GM12865 (cell line): ENCODE measurements at regions not wholly inside any gene's neighbourhood (a gene's known extent, or its start where the extent isn't known, plus 50 kb on each side); places are given as distances from the start of the nearest gene placed in this dataset.

ENCODE experiments used
- DNase-seq: peaks from one replicate; pipeline ENCODE4 v3.0.0; 2010; ENCODE audit warnings: low read depth
- H3K4me3 ChIP-seq: 2 replicates; pipeline ENCODE4 v1.5.1; 2011; ENCODE audit warnings: mild to moderate bottlenecking, low read depth, low read length, control low read depth
- TF ChIP-seq, protein P1 (sequence below): IDR thresholded peaks from 2 replicates; pipeline ENCODE4 v1.5.1; 2011; ENCODE audit warnings: low read length, control low read depth, low read depth, inconsistent platforms; ENCODE audit not compliant: insufficient read depth; ENCODE audit errors: missing control alignments

DNA sequence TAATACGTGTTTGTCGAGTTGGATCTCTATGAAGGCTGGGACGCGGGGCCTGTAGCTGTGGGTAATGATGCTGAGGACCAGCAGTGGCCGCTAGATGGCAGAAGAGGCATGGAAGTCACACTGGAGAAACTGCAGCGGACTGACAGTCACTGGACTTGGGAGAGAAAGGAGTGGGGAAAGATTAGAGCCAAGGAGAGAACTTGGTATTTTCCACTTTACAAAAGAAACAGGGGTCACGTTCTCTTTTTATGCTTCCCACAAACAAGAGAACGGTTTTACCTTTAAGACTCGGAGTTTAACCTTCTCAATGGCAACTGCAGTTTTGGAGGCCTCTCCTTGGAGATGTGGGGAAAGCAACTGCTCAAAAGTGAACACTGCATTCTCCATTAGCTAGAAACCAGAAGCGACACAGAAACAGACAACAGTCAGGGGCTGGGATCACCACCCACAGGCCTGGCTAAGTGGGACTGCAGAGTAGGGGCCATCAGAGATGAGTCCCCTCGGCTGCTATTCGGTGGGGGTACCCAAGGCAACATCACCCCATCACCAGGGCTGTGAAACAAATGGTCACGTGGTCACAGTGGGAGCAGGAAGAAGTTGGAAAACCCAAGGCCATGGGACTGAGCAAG, 51.1 kb upstream of the EDEM3 start:
- no peak overlapping the region for H3K4me3 ChIP-seq
- TF ChIP-seq, protein P1, sequence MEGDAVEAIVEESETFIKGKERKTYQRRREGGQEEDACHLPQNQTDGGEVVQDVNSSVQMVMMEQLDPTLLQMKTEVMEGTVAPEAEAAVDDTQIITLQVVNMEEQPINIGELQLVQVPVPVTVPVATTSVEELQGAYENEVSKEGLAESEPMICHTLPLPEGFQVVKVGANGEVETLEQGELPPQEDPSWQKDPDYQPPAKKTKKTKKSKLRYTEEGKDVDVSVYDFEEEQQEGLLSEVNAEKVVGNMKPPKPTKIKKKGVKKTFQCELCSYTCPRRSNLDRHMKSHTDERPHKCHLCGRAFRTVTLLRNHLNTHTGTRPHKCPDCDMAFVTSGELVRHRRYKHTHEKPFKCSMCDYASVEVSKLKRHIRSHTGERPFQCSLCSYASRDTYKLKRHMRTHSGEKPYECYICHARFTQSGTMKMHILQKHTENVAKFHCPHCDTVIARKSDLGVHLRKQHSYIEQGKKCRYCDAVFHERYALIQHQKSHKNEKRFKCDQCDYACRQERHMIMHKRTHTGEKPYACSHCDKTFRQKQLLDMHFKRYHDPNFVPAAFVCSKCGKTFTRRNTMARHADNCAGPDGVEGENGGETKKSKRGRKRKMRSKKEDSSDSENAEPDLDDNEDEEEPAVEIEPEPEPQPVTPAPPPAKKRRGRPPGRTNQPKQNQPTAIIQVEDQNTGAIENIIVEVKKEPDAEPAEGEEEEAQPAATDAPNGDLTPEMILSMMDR: peak; percentile 92
- peak; percentile 88 for DNase-seq
